Hepatocyte (in vitro differentiated cells): ENCODE measurements at regions not wholly inside any gene's neighbourhood (a gene's known extent, or its start where the extent isn't known, plus 50 kb on each side); places are given as distances from the start of the nearest gene placed in this dataset.

Experiments used
- DNase-seq: peaks from one replicate; pipeline ENCODE4 v3.0.0-alpha.2; 2016; ENCODE audit warnings: low spot score
- H2AFZ ChIP-seq: fragments of 200-600 bp; sonication (generic); 2 replicates; pipeline ENCODE4 v1.6.0; 2016; ENCODE audit warnings: antibody characterized with exemption, mild to moderate bottlenecking
- H3K27ac ChIP-seq: fragments of 200-600 bp; sonication (generic); 2 replicates; pipeline ENCODE4 v1.5.1; 2016; ENCODE audit warnings: mild to moderate bottlenecking
- H3K27me3 ChIP-seq: fragments of 200-600 bp; sonication (generic); 2 replicates; pipeline ENCODE4 v1.6.1; 2016
- H3K36me3 ChIP-seq: fragments of 200-600 bp; sonication (generic); replicated peaks from 2 replicates; pipeline ENCODE4 v1.5.1; 2016; ENCODE audit warnings: low read depth; ENCODE audit not compliant: insufficient read depth
- H3K4me1 ChIP-seq: fragments of 200-600 bp; sonication (generic); 2 replicates; pipeline ENCODE4 v1.5.1; 2016; ENCODE audit warnings: mild to moderate bottlenecking, moderate library complexity; ENCODE audit not compliant: insufficient read depth
- H3K4me2 ChIP-seq: fragments of 200-600 bp; sonication (generic); 2 replicates; pipeline ENCODE4 v1.6.0; 2016
- H3K4me3 ChIP-seq: fragments of 200-600 bp; sonication (generic); 2 replicates; pipeline ENCODE4 v1.5.1; 2016; ENCODE audit warnings: mild to moderate bottlenecking
- H3K79me2 ChIP-seq: fragments of 200-600 bp; sonication (generic); 2 replicates; pipeline ENCODE4 v1.6.0; 2017; ENCODE audit warnings: mild to moderate bottlenecking
- H3K9me2 ChIP-seq: fragments of 200-600 bp; sonication (generic); replicated peaks from 2 replicates; pipeline ENCODE4 v1.6.0; 2017; ENCODE audit warnings: mild to moderate bottlenecking; ENCODE audit not compliant: insufficient read depth
- H3K9me3 ChIP-seq: fragments of 200-600 bp; sonication (generic); 2 replicates; pipeline ENCODE4 v1.5.1; 2016; ENCODE audit warnings: low read depth, mild to moderate bottlenecking
- H4K20me1 ChIP-seq: fragments of 200-600 bp; sonication (generic); 2 replicates; pipeline ENCODE4 v1.6.0; 2016; ENCODE audit warnings: mild to moderate bottlenecking; ENCODE audit not compliant: insufficient read depth, poor library complexity, severe bottlenecking
- CTCF ChIP-seq: fragments of 200-600 bp; sonication (generic); IDR thresholded peaks from 2 replicates; pipeline ENCODE4 v1.5.1; 2016; ENCODE audit warnings: antibody characterized with exemption, mild to moderate bottlenecking; ENCODE audit not compliant: poor library complexity
- EZH2 ChIP-seq: fragments of 200-600 bp; sonication (generic); IDR thresholded peaks from 2 replicates; pipeline ENCODE4 v1.6.1; 2016; ENCODE audit warnings: antibody characterized with exemption, mild to moderate bottlenecking, borderline replicate concordance
- EZH2phosphoT487 ChIP-seq: fragments of 200-600 bp; sonication (generic); IDR thresholded peaks from one replicate; pipeline ENCODE4 v1.6.1; 2018; ENCODE audit warnings: antibody characterized with exemption, mild to moderate bottlenecking, low read depth, moderate library complexity; ENCODE audit not compliant: unreplicated experiment, severe bottlenecking
- WGBS: methylation state at CpG from one replicate; pipeline ENCODE4 v1.1.6; 2016; ENCODE audit warnings: low lambda C conversion rate; ENCODE audit errors: missing lambda C conversion rate; 5-methylcytosine and 5-hydroxymethylcytosine counted together

- H3K79me2 ChIP-seq, result no peaks in the 10 kb centered on the region
- H3K4me1 ChIP-seq, result no peaks in the 10 kb centered on the region
- H3K27ac ChIP-seq, result no peak overlapping the region
- TF ChIP-seq EZH2phosphoT487 (no peak), CTCF (no peak), EZH2 (no peak)
- no peaks in the 10 kb centered on the region for H3K9me3 ChIP-seq
- H3K9me2 ChIP-seq, result no peaks in the 10 kb centered on the region
- no peak overlapping the region for H3K4me2 ChIP-seq
- DNase-seq, result no peak
- 94% methylated on average over 2 of the region's 2 CpGs for WGBS
- no peak overlapping the region for H3K4me3 ChIP-seq
- no peak overlapping the region for H2AFZ ChIP-seq
- H3K27me3 ChIP-seq, result no peaks in the 10 kb centered on the region
- H3K36me3 ChIP-seq, result no peaks in the 10 kb centered on the region
- H4K20me1 ChIP-seq, result no peaks in the 10 kb centered on the region
Observed at GRCh38 chr6:79335133-79335674, 100.7 kb upstream of the HMGN3 start.

- Histone ChIP-seq H3K4me2 (no peak overlapping the region), H3K4me1 (no peaks in the 10 kb centered on the region), H3K27ac (no peak overlapping the region), H4K20me1 (no peaks in the 10 kb centered on the region), H3K4me3 (no peak overlapping the region), H3K79me2 (no peaks in the 10 kb centered on the region), H2AFZ (no peak overlapping the region), H3K9me3 (no peaks in the 10 kb centered on the region), H3K27me3 (no peaks in the 10 kb centered on the region), H3K36me3 (no peaks in the 10 kb centered on the region), H3K9me2 (no peaks in the 10 kb centered on the region)
- no peak for TF ChIP-seq EZH2
- no peak for TF ChIP-seq EZH2phosphoT487
- no peak for TF ChIP-seq CTCF
- WGBS, result 78% methylated on average over 4 of the region's 4 CpGs
- DNase-seq, result no peak
Observed at GRCh38 chr6:79334674-79335073, 100.2 kb upstream of the HMGN3 start.

GRCh38 chr6:79330704-79331103 lies 96.2 kb upstream of the HMGN3 start:
- no peaks in the 10 kb centered on the region for H3K9me2 ChIP-seq
- 94% methylated on average over 2 of the region's 2 CpGs for WGBS
- DNase-seq, result no peak
- H3K4me1 ChIP-seq, result no peaks in the 10 kb centered on the region
- no peak for TF ChIP-seq CTCF
- TF ChIP-seq EZH2, result no peak
- no peak for TF ChIP-seq EZH2phosphoT487
- no peak overlapping the region for H3K27ac ChIP-seq
- H3K9me3 ChIP-seq, result no peaks in the 10 kb centered on the region
- no peak overlapping the region for H3K4me3 ChIP-seq
- no peaks in the 10 kb centered on the region for H3K36me3 ChIP-seq
- no peak overlapping the region for H2AFZ ChIP-seq
- no peaks in the 10 kb centered on the region for H3K27me3 ChIP-seq
- no peaks in the 10 kb centered on the region for H3K79me2 ChIP-seq
- no peak overlapping the region for H3K4me2 ChIP-seq
- H4K20me1 ChIP-seq, result no peaks in the 10 kb centered on the region

GRCh38 chr6:79313254-79313653 lies 78.8 kb upstream of the HMGN3 start:
- 95% methylated on average over 5 of the region's 5 CpGs for WGBS
- Histone ChIP-seq H3K9me2 (no peaks in the 10 kb centered on the region), H3K79me2 (no peaks in the 10 kb centered on the region), H3K4me1 (no peaks in the 10 kb centered on the region), H3K27me3 (no peaks in the 10 kb centered on the region), H3K27ac (peak overlapping the region; percentile 43), H3K36me3 (no peaks in the 10 kb centered on the region), H4K20me1 (no peaks in the 10 kb centered on the region), H2AFZ (no peak overlapping the region), H3K4me3 (no peak overlapping the region), H3K4me2 (no peak overlapping the region), H3K9me3 (no peaks in the 10 kb centered on the region)
- TF ChIP-seq EZH2phosphoT487, result no peak
- no peak for TF ChIP-seq EZH2
- TF ChIP-seq CTCF, result no peak
- DNase-seq, result peak; percentile 65
